Parathyroid adenoma (tissue), 2 donors: ENCODE measurements at regions not wholly inside any gene's neighbourhood (a gene's known extent, or its start where the extent isn't known, plus 50 kb on each side); places are given as distances from the start of the nearest gene placed in this dataset.
A peak's percentile ranks its signal among the peaks of the same experiment; 100 is the strongest.

Experiments
- H2AFZ ChIP-seq: fragments of 300-600 bp; sonication (generic); one replicate; pipeline ENCODE4 v1.7.0; 2017; ENCODE audit warnings: antibody characterized with exemption, mild to moderate bottlenecking
- H3K27ac ChIP-seq: fragments of 300-600 bp; sonication (generic); one replicate; pipeline ENCODE4 v1.7.0; 2017
- H3K27me3 ChIP-seq: fragments of 300-600 bp; sonication (generic); one replicate; pipeline ENCODE4 v1.7.0; 2017; ENCODE audit warnings: low read length; ENCODE audit not compliant: control insufficient read depth, insufficient read depth
- H3K36me3 ChIP-seq: fragments of 300-600 bp; sonication (generic); one replicate; pipeline ENCODE4 v1.7.0; 2017; ENCODE audit warnings: low read length; ENCODE audit not compliant: control insufficient read depth, insufficient read depth
- H3K4me1 ChIP-seq: fragments of 300-600 bp; sonication (generic); one replicate; pipeline ENCODE4 v1.7.0; 2017; ENCODE audit warnings: control low read depth
- H3K4me2 ChIP-seq: fragments of 300-600 bp; sonication (generic); one replicate; pipeline ENCODE4 v1.7.0; 2017; ENCODE audit warnings: low read length
- H3K4me3 ChIP-seq: fragments of 300-600 bp; sonication (generic); one replicate; pipeline ENCODE4 v1.7.0; 2017; ENCODE audit warnings: low read depth, low read length
- H3K79me2 ChIP-seq: fragments of 300-600 bp; sonication (generic); one replicate; pipeline ENCODE4 v1.7.0; 2017; ENCODE audit warnings: control low read depth
- H3K9ac ChIP-seq: fragments of 300-600 bp; sonication (generic); one replicate; pipeline ENCODE4 v1.7.0; 2017; ENCODE audit warnings: mild to moderate bottlenecking
- H3K9me3 ChIP-seq: fragments of 300-600 bp; sonication (generic); one replicate; pipeline ENCODE4 v1.7.0; 2017; ENCODE audit warnings: low read length; ENCODE audit not compliant: control insufficient read depth
- TF ChIP-seq, protein P1 (sequence below): fragments of 300-600 bp; sonication (generic); IDR thresholded peaks from one replicate; pipeline ENCODE4 v1.7.0; 2017; ENCODE audit warnings: antibody characterized with exemption, mild to moderate bottlenecking
- donor health status: primary hyperparathyroidism.

- Histone ChIP-seq H3K79me2 (no peaks in the 10 kb centered on the region), H3K4me1 (no peaks in the 10 kb centered on the region), H3K9me3 (no peaks in the 10 kb centered on the region), H3K36me3 (no peaks in the 10 kb centered on the region), H2AFZ (no peak overlapping the region), H3K27ac (no peak overlapping the region), H3K4me3 (no peak overlapping the region), H3K9ac (no peak overlapping the region), H3K4me2 (no peak overlapping the region), H3K27me3 (no peaks in the 10 kb centered on the region)
- TF ChIP-seq, protein P1, sequence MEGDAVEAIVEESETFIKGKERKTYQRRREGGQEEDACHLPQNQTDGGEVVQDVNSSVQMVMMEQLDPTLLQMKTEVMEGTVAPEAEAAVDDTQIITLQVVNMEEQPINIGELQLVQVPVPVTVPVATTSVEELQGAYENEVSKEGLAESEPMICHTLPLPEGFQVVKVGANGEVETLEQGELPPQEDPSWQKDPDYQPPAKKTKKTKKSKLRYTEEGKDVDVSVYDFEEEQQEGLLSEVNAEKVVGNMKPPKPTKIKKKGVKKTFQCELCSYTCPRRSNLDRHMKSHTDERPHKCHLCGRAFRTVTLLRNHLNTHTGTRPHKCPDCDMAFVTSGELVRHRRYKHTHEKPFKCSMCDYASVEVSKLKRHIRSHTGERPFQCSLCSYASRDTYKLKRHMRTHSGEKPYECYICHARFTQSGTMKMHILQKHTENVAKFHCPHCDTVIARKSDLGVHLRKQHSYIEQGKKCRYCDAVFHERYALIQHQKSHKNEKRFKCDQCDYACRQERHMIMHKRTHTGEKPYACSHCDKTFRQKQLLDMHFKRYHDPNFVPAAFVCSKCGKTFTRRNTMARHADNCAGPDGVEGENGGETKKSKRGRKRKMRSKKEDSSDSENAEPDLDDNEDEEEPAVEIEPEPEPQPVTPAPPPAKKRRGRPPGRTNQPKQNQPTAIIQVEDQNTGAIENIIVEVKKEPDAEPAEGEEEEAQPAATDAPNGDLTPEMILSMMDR: no peak
Measured at GRCh38 chr6:166749666-166750065, 122.6 kb upstream of the RPS6KA2 start.

DNA sequence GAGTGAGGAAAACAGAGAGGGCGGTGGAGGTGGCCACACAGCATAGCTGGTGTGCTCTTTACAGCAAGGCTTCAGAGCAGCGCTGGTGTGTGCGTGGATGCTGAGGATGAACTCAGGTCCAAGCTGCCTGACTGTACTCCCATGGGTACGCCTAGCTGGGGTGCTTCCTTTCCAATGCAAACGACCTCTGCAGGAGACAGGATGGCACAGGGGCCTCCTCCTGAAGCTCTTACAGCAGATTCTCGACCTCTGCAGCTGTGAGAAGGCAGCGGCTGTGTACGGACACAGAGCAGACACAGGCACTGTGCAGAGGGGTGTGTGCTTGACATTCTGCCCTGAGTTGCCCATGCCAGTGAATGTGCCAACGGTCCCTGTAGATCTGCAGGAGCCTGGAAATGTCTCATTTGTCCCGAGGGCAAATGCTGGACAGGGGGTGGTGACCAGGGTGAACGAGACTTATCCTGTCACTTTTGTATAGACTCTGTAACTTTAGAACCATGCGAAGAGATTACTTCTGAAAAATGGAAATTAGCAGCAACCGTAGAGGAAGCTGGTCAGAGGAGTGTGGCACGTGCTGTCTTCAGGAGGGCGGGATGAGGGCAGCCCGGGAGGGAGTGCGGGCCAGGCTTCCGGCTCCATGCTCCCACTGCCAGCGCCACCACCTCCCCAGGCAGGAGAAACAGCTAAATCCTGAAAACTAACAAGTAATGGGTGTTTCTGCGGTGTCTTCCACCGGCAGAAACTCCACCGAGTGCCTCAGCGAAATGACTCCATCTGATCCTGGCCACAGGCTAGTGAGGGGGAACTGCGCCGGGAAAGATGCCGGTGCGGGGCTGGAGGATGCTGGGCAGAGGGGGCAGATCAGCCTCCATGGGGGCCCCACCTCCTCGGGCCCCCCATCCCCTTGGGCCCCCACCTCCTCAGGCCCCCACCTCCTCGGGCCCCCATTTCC is 120.9 kb upstream of the RPS6KA2 start:
- Histone ChIP-seq H2AFZ (no peak overlapping the region), H3K79me2 (no peaks in the 10 kb centered on the region), H3K36me3 (no peaks in the 10 kb centered on the region), H3K9ac (no peak overlapping the region), H3K27ac (no peak overlapping the region), H3K4me3 (no peak overlapping the region), H3K4me2 (peak overlapping the region; percentile 18), H3K9me3 (no peaks in the 10 kb centered on the region), H3K27me3 (no peaks in the 10 kb centered on the region), H3K4me1 (no peaks in the 10 kb centered on the region)
- TF ChIP-seq, protein P1: no peak

DNA sequence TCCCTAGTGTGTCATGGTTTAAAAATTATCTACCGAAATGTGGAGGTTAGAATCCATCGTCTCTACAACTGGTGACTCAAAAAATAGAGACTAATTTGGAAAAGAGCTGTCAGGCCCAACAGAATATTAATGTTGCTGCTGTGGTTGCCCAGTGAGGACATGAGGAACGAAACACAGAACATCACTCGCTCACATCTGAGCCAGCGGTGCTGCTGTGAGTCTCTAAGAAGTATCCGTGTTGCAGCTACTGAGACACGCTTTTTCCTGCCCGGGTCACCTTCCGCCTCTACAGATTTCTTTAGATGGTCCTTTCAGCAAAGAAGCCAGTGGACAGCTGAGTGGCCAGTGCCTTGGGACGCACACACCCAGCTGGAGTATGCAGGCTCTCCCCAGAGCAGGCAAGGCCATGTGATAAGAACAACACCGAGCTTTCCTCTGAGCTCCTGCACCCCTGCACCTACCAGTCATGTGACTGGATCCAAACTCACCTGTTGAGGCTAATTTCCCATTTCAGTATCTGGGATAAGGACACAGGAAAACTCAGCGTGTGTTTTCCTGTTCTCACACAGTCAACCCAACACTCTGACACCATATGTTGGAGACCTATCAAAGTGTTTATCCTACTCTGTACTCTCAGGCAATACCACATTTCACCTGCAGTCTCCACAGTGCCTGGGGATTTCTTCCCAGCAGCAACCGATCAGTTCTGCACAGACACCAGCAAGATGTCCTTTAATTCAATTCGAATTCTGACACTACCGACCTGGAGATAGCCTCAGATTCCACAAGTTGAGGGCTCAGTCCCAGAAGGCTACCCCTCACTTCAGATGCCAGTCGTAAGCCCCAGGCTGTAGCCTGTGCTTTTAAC is 119.0 kb upstream of the RPS6KA2 start:
- H2AFZ ChIP-seq: no peak overlapping the region
- H3K4me3 ChIP-seq: no peak overlapping the region
- no peak overlapping the region for H3K27ac ChIP-seq

GRCh38 chr6:166744223-166745134 is 117.4 kb upstream of the RPS6KA2 start:
- H3K27ac ChIP-seq: no peak overlapping the region
- TF ChIP-seq, protein P1: no peak
- no peak overlapping the region for H2AFZ ChIP-seq

More for the DNA sequence above, 119.0 kb upstream of the RPS6KA2 start:
- H3K27me3 ChIP-seq: no peaks in the 10 kb centered on the region
- H3K79me2 ChIP-seq: no peaks in the 10 kb centered on the region
- no peaks in the 10 kb centered on the region for H3K4me1 ChIP-seq
- no peak overlapping the region for H3K9ac ChIP-seq
- H3K4me2 ChIP-seq: no peak overlapping the region
- TF ChIP-seq, protein P1: no peak
- H3K9me3 ChIP-seq: no peaks in the 10 kb centered on the region
- H3K36me3 ChIP-seq: no peaks in the 10 kb centered on the region

More at GRCh38 chr6:166744223-166745134, 117.4 kb upstream of the RPS6KA2 start:
- Histone ChIP-seq H3K27me3 (no peaks in the 10 kb centered on the region), H3K4me2 (no peak overlapping the region), H3K9me3 (no peaks in the 10 kb centered on the region), H3K79me2 (no peaks in the 10 kb centered on the region), H3K36me3 (no peaks in the 10 kb centered on the region), H3K4me3 (no peak overlapping the region), H3K4me1 (no peaks in the 10 kb centered on the region), H3K9ac (no peak overlapping the region)
